ENCODE measurements at regions not wholly inside any gene's neighbourhood (a gene's known extent, or its start where the extent isn't known, plus 50 kb on each side); places are given as distances from the start of the nearest gene placed in this dataset.

GRCh38 chr1:2917284-2917683 is 104.0 kb upstream of the ACTRT2 start:
- TF ChIP-seq CTCF (IDR thresholded peaks at IDR 0.05 in 4 of 5, conservative IDR thresholded peaks at IDR 0.05 in 1 of 5) = no peak
- no peak for TF ChIP-seq POLR2A (IDR thresholded peaks at IDR 0.05)

All from gastrocnemius medialis (tissue), 4 donors.